PC-9 (cell line): ENCODE measurements at regions not wholly inside any gene's neighbourhood (a gene's known extent, or its start where the extent isn't known, plus 50 kb on each side); places are given as distances from the start of the nearest gene placed in this dataset.

Experiments
- BruUV-seq: library from RNA; stranded (reverse); fragments of 400-500 nt; replicated peaks from 2 replicates; lab custom pipeline; 2021; lab: Mats Ljungman, UMichigan
- CTCF ChIA-PET: fragments of 300-600 bp; sonication (Branson Sonifier 250); formaldehyde crosslinking; loops from one replicate; lab custom pipeline; 2022; ENCODE audit warnings: antibody characterized with exemption; lab: Charles Lee
- POLR2A ChIA-PET: fragments of 300-600 bp; sonication (Branson Sonifier 250); formaldehyde crosslinking; loops from one replicate; lab custom pipeline; 2022; ENCODE audit warnings: antibody characterized with exemption; ENCODE audit not compliant: unreplicated experiment; lab: Charles Lee
- DNase-seq, 2 experiments: peaks; one replicate each; pipeline versions ENCODE4 v3.0.0 to v3.0.0-alpha.2; 2015 to 2022; ENCODE audit warnings: mixed read lengths in 1 of 2
- H2AFZ ChIP-seq: fragments of 200-600 bp; sonication (generic); 2 replicates; pipeline ENCODE4 v1.8.1; 2017; ENCODE audit warnings: antibody characterized with exemption
- H3F3A ChIP-seq: fragments of 200-600 bp; sonication (generic); 2 replicates; pipeline ENCODE4 v1.8.1; 2017; ENCODE audit warnings: antibody characterized with exemption, mild to moderate bottlenecking, low read depth; ENCODE audit not compliant: insufficient read depth
- H3K27ac ChIP-seq: fragments of 200-600 bp; sonication (generic); 2 replicates; pipeline ENCODE4 v1.6.1; 2016; ENCODE audit warnings: mixed run types
- H3K27me3 ChIP-seq: fragments of 200-600 bp; sonication (generic); 2 replicates; pipeline ENCODE4 v1.6.1; 2016; ENCODE audit warnings: low read depth, mixed run types; ENCODE audit not compliant: insufficient read depth
- H3K36me3 ChIP-seq: fragments of 200-600 bp; sonication (generic); 2 replicates; pipeline ENCODE4 v1.6.1; 2016; ENCODE audit warnings: low read depth, mixed run types
- H3K4me1 ChIP-seq: fragments of 200-600 bp; sonication (generic); replicated peaks from 2 replicates; pipeline ENCODE4 v1.6.1; 2016; ENCODE audit warnings: mixed run types; ENCODE audit not compliant: insufficient read depth
- H3K4me2 ChIP-seq: fragments of 200-600 bp; sonication (generic); 2 replicates; pipeline ENCODE4 v1.6.1; 2017; ENCODE audit warnings: mixed run types
- H3K4me3 ChIP-seq: fragments of 200-600 bp; sonication (generic); 2 replicates; pipeline ENCODE4 v1.6.1; 2016; ENCODE audit warnings: mixed run types
- H3K79me2 ChIP-seq: fragments of 200-600 bp; sonication (generic); 2 replicates; pipeline ENCODE4 v1.6.1; 2017; ENCODE audit warnings: low read depth, mixed run types
- H3K9me2 ChIP-seq: fragments of 200-600 bp; sonication (generic); 2 replicates; pipeline ENCODE4 v1.8.1; 2017; ENCODE audit warnings: mild to moderate bottlenecking; ENCODE audit not compliant: insufficient read depth
- H3K9me3 ChIP-seq: fragments of 200-600 bp; sonication (generic); 2 replicates; pipeline ENCODE4 v1.8.1; 2016; ENCODE audit warnings: low read depth; ENCODE audit not compliant: insufficient read depth
- H4K20me1 ChIP-seq: fragments of 200-600 bp; sonication (generic); 2 replicates; pipeline ENCODE4 v1.8.1; 2017; ENCODE audit not compliant: insufficient read depth
- CTCF ChIP-seq: fragments of 200-600 bp; sonication (generic); conservative IDR thresholded peaks from 2 replicates; pipeline ENCODE4 v1.6.1; 2017; ENCODE audit warnings: mixed run types, antibody characterized with exemption, mild to moderate bottlenecking, moderate library complexity
- EZH2 ChIP-seq: fragments of 200-600 bp; sonication (generic); IDR thresholded peaks from 2 replicates; pipeline ENCODE4 v1.8.0; 2017; ENCODE audit warnings: antibody characterized with exemption, low read depth
- intact Hi-C: fragments of 100-400 bp; cut with micrococcal nuclease; formaldehyde crosslinking; loops from one replicate; pipeline ENCODE4 v1.10.0; 2022; ENCODE audit not compliant: unreplicated experiment

GRCh38 chr4:180598281-180598680, 1644.9 kb upstream of the TENM3 start:
- DNase-seq, result no peak
- Histone ChIP-seq H3K27ac (no peak overlapping the region), H3K9me3 (no peaks in the 10 kb centered on the region), H3K4me1 (no peaks in the 10 kb centered on the region), H4K20me1 (no peaks in the 10 kb centered on the region), H2AFZ (no peak overlapping the region), H3F3A (no peaks in the 10 kb centered on the region), H3K79me2 (no peaks in the 10 kb centered on the region), H3K4me2 (no peak overlapping the region), H3K36me3 (no peaks in the 10 kb centered on the region), H3K9me2 (no peaks in the 10 kb centered on the region), H3K27me3 (no peaks in the 10 kb centered on the region), H3K4me3 (no peak overlapping the region)
- TF ChIP-seq CTCF, result no peak
- TF ChIP-seq EZH2, result no peak
- intact Hi-C loops, result no loop called here
- ChIA-PET CTCF (no interaction called here), POLR2A (no interaction called here)
- no TSS peak for BruUV-seq

GRCh38 chr4:180603791-180604190, 1639.4 kb upstream of the TENM3 start:
- ChIA-PET CTCF (no interaction called here), POLR2A (no interaction called here)
- Histone ChIP-seq H3K27ac (no peak overlapping the region), H3K4me1 (no peaks in the 10 kb centered on the region), H3K9me2 (no peaks in the 10 kb centered on the region), H3K4me3 (no peak overlapping the region), H3F3A (no peaks in the 10 kb centered on the region), H3K9me3 (no peaks in the 10 kb centered on the region), H3K79me2 (no peaks in the 10 kb centered on the region), H2AFZ (no peak overlapping the region), H3K36me3 (no peaks in the 10 kb centered on the region), H4K20me1 (no peaks in the 10 kb centered on the region), H3K4me2 (no peak overlapping the region), H3K27me3 (no peaks in the 10 kb centered on the region)
- DNase-seq, result no peak
- no peak for TF ChIP-seq CTCF
- TF ChIP-seq EZH2, result no peak
- BruUV-seq, result no TSS peak
- intact Hi-C loops, result no loop called here

DNA sequence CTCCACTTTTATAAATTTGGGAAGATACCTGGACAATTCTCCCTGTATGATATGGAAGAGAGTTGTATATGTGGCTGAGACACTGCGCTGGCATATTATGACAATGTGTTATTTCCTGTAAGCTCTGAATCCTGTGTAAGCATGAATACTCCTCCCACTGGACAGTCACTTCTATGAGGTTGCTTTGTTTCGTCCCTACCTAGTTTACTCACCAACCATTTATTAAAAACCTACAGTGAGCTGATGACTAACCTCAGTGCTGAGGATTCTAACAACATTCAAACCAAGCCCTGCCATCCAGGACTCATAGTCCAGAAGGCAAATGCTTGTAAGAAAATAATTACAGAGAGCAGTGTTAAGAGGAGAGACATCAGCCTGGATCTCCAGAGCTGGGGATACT, 1632.9 kb upstream of the TENM3 start:
- H3K4me2 ChIP-seq, result no peak overlapping the region
- H3K27me3 ChIP-seq, result no peaks in the 10 kb centered on the region
- DNase-seq, result no peak
- POLR2A ChIA-PET, result no interaction called here
- H3F3A ChIP-seq, result no peaks in the 10 kb centered on the region
- H3K79me2 ChIP-seq, result no peaks in the 10 kb centered on the region
- H3K9me3 ChIP-seq, result no peaks in the 10 kb centered on the region
- TF ChIP-seq CTCF, result no peak
- no peak for TF ChIP-seq EZH2
- CTCF ChIA-PET, result no interaction called here
- H3K4me3 ChIP-seq, result no peak overlapping the region
- no peaks in the 10 kb centered on the region for H3K9me2 ChIP-seq
- BruUV-seq, result no TSS peak
- no peak overlapping the region for H3K27ac ChIP-seq
- intact Hi-C loops, result no loop called here
- H2AFZ ChIP-seq, result no peak overlapping the region
- H4K20me1 ChIP-seq, result no peaks in the 10 kb centered on the region
- no peaks in the 10 kb centered on the region for H3K36me3 ChIP-seq
- H3K4me1 ChIP-seq, result no peaks in the 10 kb centered on the region
